Left lung (tissue), 4 donors: ENCODE measurements at regions not wholly inside any gene's neighbourhood (a gene's known extent, or its start where the extent isn't known, plus 50 kb on each side); places are given as distances from the start of the nearest gene placed in this dataset.

Experiments
- ATAC-seq: fragments of 200-7000 bp; cut with Tn5 transposase; one replicate; pipeline ENCODE4 v1.9.1; 2020; ENCODE audit warnings: moderate library complexity
- DNase-seq, 4 donors: peaks; one replicate each; pipeline ENCODE4 v3.0.0-alpha.2; 2013 to 2020
- H3K27ac ChIP-seq, 2 donors: fragments of 200-600 bp; sonication (generic) in 1 of 2; one replicate each; pipeline versions ENCODE4 v1.5.0 to v1.8.0; 2020 to 2021
- H3K27me3 ChIP-seq, 2 donors: fragments of 200-600 bp; sonication (generic) in 1 of 2; one replicate each; pipeline versions ENCODE4 v1.5.0 to v1.8.0; 2020 to 2021
- H3K36me3 ChIP-seq, 2 donors: fragments of 200-600 bp; sonication (generic) in 1 of 2; one replicate each; pipeline versions ENCODE4 v1.5.0 to v1.8.0; 2020 to 2021
- H3K4me1 ChIP-seq, 2 donors: fragments of 200-600 bp; one replicate each; pipeline ENCODE4 v1.8.0; 2021
- H3K4me3 ChIP-seq, 2 donors: fragments of 200-600 bp; sonication (generic) in 1 of 2; one replicate each; pipeline versions ENCODE4 v1.5.0 to v1.8.0; 2020 to 2021; ENCODE audit warnings: mild to moderate bottlenecking in 1 of 2
- H3K9me3 ChIP-seq, 2 donors: fragments of 200-600 bp; sonication (generic) in 1 of 2; one replicate each; pipeline versions ENCODE4 v1.5.0 to v1.8.0; 2020 to 2021
- intact Hi-C, 2 donors: fragments of 100-400 bp; cut with DNase I; formaldehyde crosslinking; loops; one replicate each; pipeline versions ENCODE4 v1.11.2 to v1.14.2; 2022
- TF ChIP-seq, protein P1 (sequence below), 2 donors: fragments of 200-600 bp; sonication (generic) in 1 of 2; IDR thresholded peaks; one replicate each; pipeline versions ENCODE4 v1.5.0 to v1.8.0; 2021; ENCODE audit warnings: antibody characterized with exemption in 2 of 2
- donor health status: DM: no; HTN: yes; CAD: no.
- donor health status: DM: no; HTN: no; CAD: no.

DNA sequence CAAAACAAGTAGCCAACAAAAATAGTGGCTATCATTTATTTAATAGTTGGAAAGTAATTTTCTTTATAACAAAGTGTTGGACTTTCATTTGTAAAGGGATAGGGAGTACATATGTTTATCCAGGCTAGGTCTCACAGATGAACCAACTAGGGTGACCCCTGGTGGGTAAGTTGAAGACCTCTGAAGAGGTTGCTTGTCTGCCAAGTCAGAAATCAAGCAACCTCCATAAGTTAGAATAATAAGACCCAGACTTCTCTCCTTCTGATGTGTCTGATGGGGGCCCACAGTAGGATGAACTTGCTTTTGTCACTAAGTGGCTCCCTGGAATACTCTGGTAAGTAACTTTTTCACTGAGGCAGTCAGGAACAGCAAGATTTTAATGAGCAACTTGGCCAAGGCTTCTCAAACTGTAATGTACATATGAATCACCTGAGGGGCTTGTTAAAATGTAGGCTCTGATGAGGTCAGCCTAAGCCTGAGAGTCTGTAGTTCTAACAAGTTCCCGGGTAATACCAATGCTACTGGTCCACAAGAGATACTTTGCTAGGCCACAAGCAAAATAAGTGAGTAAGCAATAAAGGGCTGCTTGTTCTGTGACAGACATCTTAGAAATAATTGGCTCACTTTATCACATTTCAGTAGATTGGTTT, 319.6 kb downstream of the PIK3C3 start:
- H3K4me3 ChIP-seq = no peak overlapping the region
- intact Hi-C loops = no loop called here
- ATAC-seq (no peak), DNase-seq (no peak)
- H3K9me3 ChIP-seq = no peaks in the 10 kb centered on the region
- H3K4me1 ChIP-seq = no peaks in the 10 kb centered on the region
- no peaks in the 10 kb centered on the region for H3K36me3 ChIP-seq
- no peaks in the 10 kb centered on the region for H3K27me3 ChIP-seq
- TF ChIP-seq, protein P1, sequence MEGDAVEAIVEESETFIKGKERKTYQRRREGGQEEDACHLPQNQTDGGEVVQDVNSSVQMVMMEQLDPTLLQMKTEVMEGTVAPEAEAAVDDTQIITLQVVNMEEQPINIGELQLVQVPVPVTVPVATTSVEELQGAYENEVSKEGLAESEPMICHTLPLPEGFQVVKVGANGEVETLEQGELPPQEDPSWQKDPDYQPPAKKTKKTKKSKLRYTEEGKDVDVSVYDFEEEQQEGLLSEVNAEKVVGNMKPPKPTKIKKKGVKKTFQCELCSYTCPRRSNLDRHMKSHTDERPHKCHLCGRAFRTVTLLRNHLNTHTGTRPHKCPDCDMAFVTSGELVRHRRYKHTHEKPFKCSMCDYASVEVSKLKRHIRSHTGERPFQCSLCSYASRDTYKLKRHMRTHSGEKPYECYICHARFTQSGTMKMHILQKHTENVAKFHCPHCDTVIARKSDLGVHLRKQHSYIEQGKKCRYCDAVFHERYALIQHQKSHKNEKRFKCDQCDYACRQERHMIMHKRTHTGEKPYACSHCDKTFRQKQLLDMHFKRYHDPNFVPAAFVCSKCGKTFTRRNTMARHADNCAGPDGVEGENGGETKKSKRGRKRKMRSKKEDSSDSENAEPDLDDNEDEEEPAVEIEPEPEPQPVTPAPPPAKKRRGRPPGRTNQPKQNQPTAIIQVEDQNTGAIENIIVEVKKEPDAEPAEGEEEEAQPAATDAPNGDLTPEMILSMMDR (IDR thresholded peaks at IDR 0.05) = no peak
- H3K27ac ChIP-seq = no peak overlapping the region

DNA sequence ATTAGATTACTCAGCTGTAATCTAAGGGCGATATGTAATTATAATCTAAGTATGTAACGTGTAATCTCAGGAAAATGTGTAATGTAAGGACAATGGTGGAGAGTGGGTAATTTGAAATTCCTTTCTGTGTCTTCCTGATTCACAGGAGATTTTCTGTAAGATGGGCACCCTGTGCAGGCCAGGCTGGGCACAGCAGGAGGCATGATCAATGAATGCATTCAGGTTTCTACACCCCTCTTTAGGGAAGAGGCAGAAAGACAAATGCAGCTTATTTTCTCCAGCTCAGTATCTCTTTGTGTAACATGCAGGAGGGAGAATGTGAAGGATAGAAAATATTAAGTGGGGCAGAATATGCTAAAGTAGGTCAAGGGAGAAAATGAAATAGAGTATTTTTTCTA, 320.1 kb downstream of the PIK3C3 start:
- Histone ChIP-seq H3K27ac (no peak overlapping the region), H3K9me3 (no peaks in the 10 kb centered on the region), H3K4me1 (no peaks in the 10 kb centered on the region), H3K36me3 (no peaks in the 10 kb centered on the region), H3K4me3 (no peak overlapping the region), H3K27me3 (no peaks in the 10 kb centered on the region)
- TF ChIP-seq, protein P1 (IDR thresholded peaks at IDR 0.05) = no peak
- DNase-seq (no peak), ATAC-seq (no peak)
- intact Hi-C loops = no loop called here

DNA sequence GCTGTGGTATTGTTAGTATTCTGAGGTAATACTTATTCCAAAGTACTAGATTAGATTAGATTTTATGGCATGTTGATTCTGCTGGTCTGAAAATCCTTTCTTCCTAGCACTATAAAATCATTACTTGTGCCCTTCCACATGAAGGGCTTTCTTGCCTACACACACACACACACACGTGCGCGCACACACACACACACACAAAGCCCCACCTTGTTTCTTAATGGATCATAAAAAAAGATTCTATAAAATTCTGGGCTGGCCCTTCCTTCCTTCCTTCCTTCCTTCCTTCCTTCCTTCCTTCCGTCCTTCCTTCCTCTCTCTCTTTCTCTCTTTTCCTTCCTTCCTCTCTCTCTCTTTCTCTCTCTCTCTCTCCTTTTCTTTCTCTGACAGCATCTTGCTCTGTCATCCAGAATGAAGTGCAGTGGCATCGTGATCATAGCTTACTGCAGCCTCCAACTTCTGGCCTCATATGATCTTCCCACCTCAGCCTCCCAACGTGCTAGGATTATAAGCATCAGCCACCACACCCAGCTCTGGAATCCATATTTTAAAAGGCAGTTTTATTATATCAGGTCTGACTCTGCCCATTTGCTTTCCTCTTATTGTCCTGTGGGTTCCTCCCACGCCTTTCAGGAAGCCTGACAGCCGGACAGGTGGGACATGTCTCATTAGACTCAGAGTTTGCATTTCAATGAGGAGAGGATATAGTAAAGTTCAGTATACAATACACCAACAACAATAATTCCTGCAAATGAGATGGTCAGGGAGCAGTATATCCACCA, 321.1 kb downstream of the PIK3C3 start:
- no peaks in the 10 kb centered on the region for H3K4me1 ChIP-seq
- intact Hi-C loops = no loop called here
- no peaks in the 10 kb centered on the region for H3K36me3 ChIP-seq
- H3K4me3 ChIP-seq = no peak overlapping the region
- no peaks in the 10 kb centered on the region for H3K27me3 ChIP-seq
- TF ChIP-seq, protein P1 (IDR thresholded peaks at IDR 0.05) = no peak
- H3K9me3 ChIP-seq = no peaks in the 10 kb centered on the region
- ATAC-seq (no peak), DNase-seq (no peak)
- H3K27ac ChIP-seq = no peak overlapping the region

DNA sequence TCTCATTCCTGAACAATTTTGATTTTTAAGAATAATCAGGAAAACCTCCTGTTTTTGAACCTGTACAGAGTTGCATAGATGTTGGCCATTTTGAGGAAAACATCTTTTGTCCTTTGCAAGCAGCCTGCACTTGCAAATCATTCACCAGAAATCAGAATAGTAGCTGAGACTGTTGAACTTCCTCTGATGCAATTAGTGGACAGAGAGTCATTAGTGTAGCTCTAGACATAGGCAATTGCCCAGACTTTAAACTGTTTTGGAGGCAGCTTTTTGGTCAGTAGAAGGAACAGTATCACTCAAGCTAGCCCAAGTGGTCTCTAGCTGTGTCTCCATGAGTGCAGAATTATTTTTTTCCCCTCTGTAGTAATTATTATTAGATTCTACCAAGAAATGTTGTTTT, 326.1 kb downstream of the PIK3C3 start:
- H3K36me3 ChIP-seq = no peaks in the 10 kb centered on the region
- no peaks in the 10 kb centered on the region for H3K9me3 ChIP-seq
- TF ChIP-seq, protein P1 (IDR thresholded peaks at IDR 0.05) = no peak
- DNase-seq (no peak), ATAC-seq (no peak)
- no peak overlapping the region for H3K27ac ChIP-seq
- H3K4me1 ChIP-seq = no peaks in the 10 kb centered on the region
- intact Hi-C loops = no loop called here
- H3K27me3 ChIP-seq = no peaks in the 10 kb centered on the region
- no peak overlapping the region for H3K4me3 ChIP-seq

DNA sequence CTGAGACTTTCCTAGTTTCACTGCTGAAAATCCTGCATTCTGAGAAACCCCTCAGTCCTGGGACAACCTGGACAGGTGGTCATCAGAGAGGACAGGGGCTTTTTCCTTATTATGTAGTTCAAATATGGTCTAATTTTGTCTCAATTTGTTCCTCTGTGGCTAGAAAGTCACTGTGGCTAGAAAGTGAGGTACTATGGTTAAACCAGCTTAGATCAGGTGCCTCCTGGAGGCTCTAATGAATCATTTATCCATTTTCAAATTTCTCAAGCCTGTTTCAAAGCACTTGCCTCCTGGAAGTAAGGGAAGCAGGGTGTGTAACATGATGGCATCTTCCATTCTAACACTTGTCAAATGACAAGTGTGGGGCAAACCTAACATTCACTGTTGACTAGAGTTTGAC, 326.8 kb downstream of the PIK3C3 start:
- H3K9me3 ChIP-seq = no peaks in the 10 kb centered on the region
- TF ChIP-seq, protein P1 (IDR thresholded peaks at IDR 0.05) = no peak
- ATAC-seq (no peak), DNase-seq (no peak)
- intact Hi-C loops = no loop called here
- H3K27ac ChIP-seq = no peak overlapping the region
- H3K4me1 ChIP-seq = no peaks in the 10 kb centered on the region
- no peaks in the 10 kb centered on the region for H3K36me3 ChIP-seq
- no peak overlapping the region for H3K4me3 ChIP-seq
- H3K27me3 ChIP-seq = no peaks in the 10 kb centered on the region
